Pancreas (tissue), 10 donors: ENCODE measurements at regions not wholly inside any gene's neighbourhood (a gene's known extent, or its start where the extent isn't known, plus 50 kb on each side); places are given as distances from the start of the nearest gene placed in this dataset.

ENCODE experiments used
- ATAC-seq, 4 donors: fragments of 200-7000 bp; cut with Tn5 transposase; one replicate each; pipeline versions ENCODE4 v1.8.0 to v1.9.1; 2020; ENCODE audit warnings: mild to moderate bottlenecking in 4 of 4, moderate library complexity in 4 of 4
- DNase-seq, 6 donors: peaks; one replicate each; pipeline ENCODE4 v3.0.0-alpha.2; 2020
- FAIRE-seq: peaks from 2 replicates; lab custom pipeline; 2012; peaks lifted over from hg19 to GRCh38; lab: Jason Lieb, UNC
- H3K27ac ChIP-seq, 4 donors: fragments of 200-600 bp; sonication (generic); 1 replicate in 3 of 4; 2 replicates in 1 of 4; pipeline versions ENCODE4 v1.5.0 to v1.8.0; 2020
- H3K27me3 ChIP-seq, 4 donors: fragments of 200-600 bp; one replicate each; pipeline ENCODE4 v1.8.0; 2021
- H3K36me3 ChIP-seq, 3 donors: fragments of 200-600 bp; sonication (generic) in 1 of 3; one replicate each; pipeline versions ENCODE4 v1.5.0 to v1.8.0; 2020 to 2021
- H3K4me1 ChIP-seq, 3 donors: fragments of 200-600 bp; one replicate each; pipeline ENCODE4 v1.8.0; 2021
- H3K4me3 ChIP-seq, 4 donors: fragments of 200-600 bp; sonication (generic) in 2 of 4; one replicate each; pipeline versions ENCODE4 v1.5.0 to v1.8.0; 2020 to 2021
- H3K9me3 ChIP-seq, 4 donors: fragments of 200-600 bp; one replicate each; pipeline ENCODE4 v1.8.0; 2021
- CTCF ChIP-seq, 4 donors: fragments of 200-600 bp; sonication (generic) in 3 of 4; IDR thresholded peaks; one replicate each; pipeline versions ENCODE4 v1.5.0 to v1.8.0; 2021; ENCODE audit warnings: antibody characterized with exemption in 4 of 4
- WGBS, 2 donors: extraction: QIAGEN DNeasy Blood & Tissue Kit; methylation state at CpG; one replicate each; pipeline ENCODE4 v1.1.7; 2013; 5-methylcytosine and 5-hydroxymethylcytosine counted together
- intact Hi-C, 3 donors: fragments of 100-400 bp; cut with DNase I; formaldehyde crosslinking; loops; one replicate each; pipeline versions ENCODE4 v1.11.1 to v1.14.2; 2022
- donor health status: healthy with polysubstance abuse.
- donor health status: DM: no; HTN: no; CAD: no; lungs with moderate emphysema.
- donor health status: DM: no; HTN: no; CAD: no.
- donor health status: control.
- donor health status: control.
- donor health status: Bipolar disorder and iron deficiency.
- donor health status: DM: yes; HTN: yes; CAD: no.
- donor health status: DM: no; HTN: no; CAD: no.
- donor health status: DM: no; HTN: no; CAD: no.
- donor health status: DM: yes; HTN: yes; CAD: no.

- 66% methylated on average over 4 of the region's 4 CpGs for WGBS, 2 donors
- TF ChIP-seq CTCF (IDR thresholded peaks at IDR 0.05), result no peak
Measured at GRCh38 chr3:156030723-156031122, 89.7 kb upstream of the KCNAB1 start.

GRCh38 chr3:156033428-156033827 lies 87.0 kb upstream of the KCNAB1 start:
- Histone ChIP-seq H3K4me1 (no peaks in the 10 kb centered on the region), H3K4me3 (no peak overlapping the region), H3K27me3 (no peaks in the 10 kb centered on the region), H3K36me3 (no peaks in the 10 kb centered on the region), H3K27ac (no peak overlapping the region), H3K9me3 (no peaks in the 10 kb centered on the region)
- intact Hi-C loops, result no loop called here
- no peak for TF ChIP-seq CTCF (IDR thresholded peaks at IDR 0.05)
- no peak for ATAC-seq
- WGBS, 2 donors, result 78 to 81% methylated on average over 5 of the region's 5 CpGs
- no peak for DNase-seq
- FAIRE-seq, result no peak

More at GRCh38 chr3:156030723-156031122, 89.7 kb upstream of the KCNAB1 start:
- no peaks in the 10 kb centered on the region for H3K36me3 ChIP-seq
- no peaks in the 10 kb centered on the region for H3K9me3 ChIP-seq
- H3K27ac ChIP-seq, result no peak overlapping the region
- DNase-seq (no peak), ATAC-seq (no peak), FAIRE-seq (no peak)
- no peaks in the 10 kb centered on the region for H3K27me3 ChIP-seq
- H3K4me1 ChIP-seq, result no peaks in the 10 kb centered on the region
- H3K4me3 ChIP-seq, result no peak overlapping the region
- intact Hi-C loops, result no loop called here

GRCh38 chr3:156035158-156035557 lies 85.2 kb upstream of the KCNAB1 start:
- no peaks in the 10 kb centered on the region for H3K9me3 ChIP-seq
- intact Hi-C loops, result no loop called here
- 62 to 67% methylated on average over 1 of the region's 1 CpG for WGBS, 2 donors

GRCh38 chr3:156036258-156037053 lies 83.9 kb upstream of the KCNAB1 start:
- no peaks in the 10 kb centered on the region for H3K9me3 ChIP-seq
- no peaks in the 10 kb centered on the region for H3K27me3 ChIP-seq
- ATAC-seq, result no peak
- TF ChIP-seq CTCF (IDR thresholded peaks at IDR 0.05), result no peak
- H3K36me3 ChIP-seq, result no peaks in the 10 kb centered on the region
- intact Hi-C loops, result no loop called here
- no peaks in the 10 kb centered on the region for H3K4me1 ChIP-seq
- no peak overlapping the region for H3K4me3 ChIP-seq
- no peak overlapping the region for H3K27ac ChIP-seq
- no peak for FAIRE-seq
- DNase-seq, result no peak
- WGBS, 2 donors, result 80 to 85% methylated on average over 6 of the region's 6 CpGs

More at GRCh38 chr3:156035158-156035557, 85.2 kb upstream of the KCNAB1 start:
- ATAC-seq (no peak), FAIRE-seq (no peak), DNase-seq (no peak)
- TF ChIP-seq CTCF (IDR thresholded peaks at IDR 0.05), result no peak
- Histone ChIP-seq H3K4me1 (no peaks in the 10 kb centered on the region), H3K27ac (no peak overlapping the region), H3K36me3 (no peaks in the 10 kb centered on the region), H3K27me3 (no peaks in the 10 kb centered on the region), H3K4me3 (no peak overlapping the region)

- no peak overlapping the region for H3K4me3 ChIP-seq
- no peaks in the 10 kb centered on the region for H3K27me3 ChIP-seq
- no peaks in the 10 kb centered on the region for H3K9me3 ChIP-seq
- FAIRE-seq (no peak), ATAC-seq (no peak), DNase-seq (no peak)
- no peak for TF ChIP-seq CTCF (IDR thresholded peaks at IDR 0.05)
- intact Hi-C loops, result no loop called here
- H3K27ac ChIP-seq, result no peak overlapping the region
- no peaks in the 10 kb centered on the region for H3K36me3 ChIP-seq
- no peaks in the 10 kb centered on the region for H3K4me1 ChIP-seq
Measured at GRCh38 chr3:156037356-156037755, 83.0 kb upstream of the KCNAB1 start.
